H1 (cell line): ENCODE measurements at regions not wholly inside any gene's neighbourhood (a gene's known extent, or its start where the extent isn't known, plus 50 kb on each side); places are given as distances from the start of the nearest gene placed in this dataset.

Source experiments
- CBX8 ChIP-seq: fragments of 300-800, 300-1000 bp; sonication (generic); IDR thresholded peaks from 2 replicates; pipeline ENCODE4 v1.7.1; 2016; ENCODE audit warnings: low read depth, low read length, borderline replicate concordance
- EGR1 ChIP-seq: IDR thresholded peaks from 2 replicates; pipeline ENCODE4 v1.6.1; 2011; ENCODE audit warnings: low read depth, low read length, borderline replicate concordance
- EZH2 ChIP-seq: fragments of 200-600 bp; sonication (generic); IDR thresholded peaks from 2 replicates; pipeline ENCODE4 v1.7.1; 2012; ENCODE audit warnings: low read depth, mild to moderate bottlenecking, moderate library complexity, low read length, inconsistent platforms; ENCODE audit not compliant: severe bottlenecking
- GABPA ChIP-seq: IDR thresholded peaks from 2 replicates; pipeline ENCODE4 v1.6.1; 2011; ENCODE audit warnings: mild to moderate bottlenecking, low read length, moderate library complexity, borderline replicate concordance; ENCODE audit not compliant: insufficient read depth
- JUND ChIP-seq: IDR thresholded peaks from 2 replicates; pipeline ENCODE4 v1.6.1; 2011; ENCODE audit warnings: mild to moderate bottlenecking, improper control_type of control experiment, low read length
- POLR2A ChIP-seq, 2 experiments: IDR thresholded peaks; 1 replicate in 1 of 2; 2 replicates in 1 of 2; pipeline ENCODE4 v1.6.1; 2011; ENCODE audit warnings: low read depth in 2 of 2, low read length in 2 of 2, mild to moderate bottlenecking in 2 of 2; ENCODE audit errors: control extremely low read depth in 1 of 2
- SIRT6 ChIP-seq: IDR thresholded peaks from one replicate; pipeline ENCODE4 v1.7.1; 2012; ENCODE audit warnings: low read length, inconsistent platforms
- SP2 ChIP-seq: IDR thresholded peaks from 2 replicates; pipeline ENCODE4 v1.6.1; 2012; ENCODE audit warnings: mild to moderate bottlenecking, low read length, inconsistent platforms
- TF ChIP-seq, protein P1 (sequence below), 3 experiments: IDR thresholded peaks; 1 replicate in 2 of 3; 2 replicates in 1 of 3; pipeline versions ENCODE4 v1.5.1 to v1.6.1; 2011; ENCODE audit warnings: low read length in 3 of 3, mild to moderate bottlenecking in 3 of 3, inconsistent platforms in 2 of 3, low read depth in 1 of 3, moderate library complexity in 1 of 3; ENCODE audit not compliant: insufficient read depth in 1 of 3; ENCODE audit errors: control extremely low read depth in 1 of 3

DNA sequence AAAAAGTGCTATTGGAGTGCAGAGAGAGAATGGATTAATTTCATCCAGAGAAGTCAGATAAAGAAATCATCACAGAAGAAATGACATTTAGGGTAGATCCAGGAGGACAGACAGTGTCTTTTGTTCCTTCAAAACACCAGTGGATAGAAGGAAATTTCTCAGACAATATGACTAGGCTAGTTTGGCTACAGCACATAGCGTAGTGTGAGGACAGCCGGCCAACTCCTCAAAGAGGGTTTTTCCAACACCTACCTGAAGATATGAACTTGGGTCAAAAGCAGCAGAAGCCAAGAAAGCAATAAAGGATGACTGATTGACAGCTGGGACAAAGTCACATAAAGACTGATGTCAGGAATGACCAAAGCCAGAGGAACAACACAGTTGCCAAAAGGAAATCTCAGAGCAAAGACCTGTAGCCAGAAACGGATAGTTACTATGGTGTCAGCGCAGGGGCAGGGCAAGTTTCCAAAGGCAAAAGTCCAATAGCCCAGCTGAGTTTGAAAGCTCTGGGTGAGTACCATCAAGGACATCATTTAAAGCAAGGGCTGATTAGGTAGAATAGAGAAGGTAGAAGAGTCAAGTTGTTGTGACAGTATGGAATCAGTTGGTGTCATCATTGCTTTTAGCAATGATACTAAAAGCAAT is 58.7 kb upstream of the PDE3A start:
- TF ChIP-seq EGR1 (no peak), GABPA (no peak), SIRT6 (no peak), SP2 (no peak), POLR2A (IDR thresholded peaks at IDR 0.05; ENCODE audit: control extremely low read depth in 1 of 2, low read depth in 2 of 2, low read length in 2 of 2) (no peak), JUND (no peak), EZH2 (no peak), CBX8 (no peak)
- TF ChIP-seq, protein P1, sequence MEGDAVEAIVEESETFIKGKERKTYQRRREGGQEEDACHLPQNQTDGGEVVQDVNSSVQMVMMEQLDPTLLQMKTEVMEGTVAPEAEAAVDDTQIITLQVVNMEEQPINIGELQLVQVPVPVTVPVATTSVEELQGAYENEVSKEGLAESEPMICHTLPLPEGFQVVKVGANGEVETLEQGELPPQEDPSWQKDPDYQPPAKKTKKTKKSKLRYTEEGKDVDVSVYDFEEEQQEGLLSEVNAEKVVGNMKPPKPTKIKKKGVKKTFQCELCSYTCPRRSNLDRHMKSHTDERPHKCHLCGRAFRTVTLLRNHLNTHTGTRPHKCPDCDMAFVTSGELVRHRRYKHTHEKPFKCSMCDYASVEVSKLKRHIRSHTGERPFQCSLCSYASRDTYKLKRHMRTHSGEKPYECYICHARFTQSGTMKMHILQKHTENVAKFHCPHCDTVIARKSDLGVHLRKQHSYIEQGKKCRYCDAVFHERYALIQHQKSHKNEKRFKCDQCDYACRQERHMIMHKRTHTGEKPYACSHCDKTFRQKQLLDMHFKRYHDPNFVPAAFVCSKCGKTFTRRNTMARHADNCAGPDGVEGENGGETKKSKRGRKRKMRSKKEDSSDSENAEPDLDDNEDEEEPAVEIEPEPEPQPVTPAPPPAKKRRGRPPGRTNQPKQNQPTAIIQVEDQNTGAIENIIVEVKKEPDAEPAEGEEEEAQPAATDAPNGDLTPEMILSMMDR (IDR thresholded peaks at IDR 0.05; ENCODE audit: control extremely low read depth in 1 of 3, insufficient read depth in 1 of 3, low read depth in 1 of 3, low read length in 3 of 3), result no peak
